ENCODE measurements at regions not wholly inside any gene's neighbourhood (a gene's known extent, or its start where the extent isn't known, plus 50 kb on each side); places are given as distances from the start of the nearest gene placed in this dataset.

- in situ Hi-C loops (cut with MboI; ENCODE audit: low sequenced_read_pairs, unreplicated experiment): no loop called here
These were observed 323.9 kb downstream of the BCL11B start for GRCh38 chr14:98947911-98948595.

GRCh38 chr14:98949051-98949450 lies 322.9 kb downstream of the BCL11B start:
- TF ChIP-seq CTCF (IDR thresholded peaks at IDR 0.05; ENCODE audit: borderline replicate concordance, control extremely low read depth, extremely low read depth, insufficient read depth, missing control alignments): no peak
- in situ Hi-C loops (cut with MboI; ENCODE audit: low sequenced_read_pairs, unreplicated experiment): no loop called here
- DNase-seq (ENCODE audit: low spot score): no peak

More at GRCh38 chr14:98947911-98948595, 323.9 kb downstream of the BCL11B start:
- no peak for TF ChIP-seq CTCF (IDR thresholded peaks at IDR 0.05; ENCODE audit: borderline replicate concordance, control extremely low read depth, extremely low read depth, insufficient read depth, missing control alignments)
- DNase-seq (ENCODE audit: low spot score): no peak

- in situ Hi-C loops (cut with MboI; ENCODE audit: low sequenced_read_pairs, unreplicated experiment): no loop called here
- no peak for DNase-seq (ENCODE audit: low spot score)
- TF ChIP-seq CTCF (IDR thresholded peaks at IDR 0.05; ENCODE audit: borderline replicate concordance, control extremely low read depth, extremely low read depth, insufficient read depth, missing control alignments): no peak
These were observed 322.4 kb downstream of the BCL11B start for GRCh38 chr14:98949481-98950135.

- no peak for TF ChIP-seq CTCF (IDR thresholded peaks at IDR 0.05; ENCODE audit: borderline replicate concordance, control extremely low read depth, extremely low read depth, insufficient read depth, missing control alignments)
- in situ Hi-C loops (cut with MboI; ENCODE audit: low sequenced_read_pairs, unreplicated experiment): no loop called here
- DNase-seq (ENCODE audit: low spot score): no peak
These were observed 321.6 kb downstream of the BCL11B start for GRCh38 chr14:98950353-98950895.

- DNase-seq (ENCODE audit: low spot score): no peak
- in situ Hi-C loops (cut with MboI; ENCODE audit: low sequenced_read_pairs, unreplicated experiment): no loop called here
- TF ChIP-seq CTCF (IDR thresholded peaks at IDR 0.05; ENCODE audit: borderline replicate concordance, control extremely low read depth, extremely low read depth, insufficient read depth, missing control alignments): no peak
These were observed 321.0 kb downstream of the BCL11B start for GRCh38 chr14:98951031-98951430.

- no peak for DNase-seq (ENCODE audit: low spot score)
- in situ Hi-C loops (cut with MboI; ENCODE audit: low sequenced_read_pairs, unreplicated experiment): no loop called here
- TF ChIP-seq CTCF (IDR thresholded peaks at IDR 0.05; ENCODE audit: borderline replicate concordance, control extremely low read depth, extremely low read depth, insufficient read depth, missing control alignments): no peak
These were observed 320.4 kb downstream of the BCL11B start for GRCh38 chr14:98951521-98952152.
